ENCODE measurements at regions not wholly inside any gene's neighbourhood (a gene's known extent, or its start where the extent isn't known, plus 50 kb on each side); places are given as distances from the start of the nearest gene placed in this dataset.

- TF ChIP-seq CTCF (IDR thresholded peaks at IDR 0.05) (no peak), POLR2A (IDR thresholded peaks at IDR 0.05) (no peak)
- Histone ChIP-seq H3K9me3 (no peaks in the 10 kb centered on the region), H3K27me3 (no peaks in the 10 kb centered on the region), H3K27ac (no peak overlapping the region), H3K4me3 (no peak overlapping the region), H3K4me1 (no peaks in the 10 kb centered on the region), H3K36me3 (replicated peaks in 1 of 2; ENCODE audit: insufficient read depth in 1 of 2, low read depth in 2 of 2) (no peaks in the 10 kb centered on the region)
- intact Hi-C loops (cut with DNase I): no loop called here
- no peak for DNase-seq
- ATAC-seq: no peak
Observed at GRCh38 chr11:90947930-90948329, 725.1 kb upstream of the CHORDC1 start.

GRCh38 chr11:90930252-90930651, 707.4 kb upstream of the CHORDC1 start:
- intact Hi-C loops (cut with DNase I): no loop called here
- no peak for ATAC-seq
- 29 to 61% methylated on average over 1 of the region's 1 CpG for WGBS, 2 donors

GRCh38 chr11:90919332-90919731, 696.5 kb upstream of the CHORDC1 start:
- Histone ChIP-seq H3K9me3 (no peaks in the 10 kb centered on the region), H3K27ac (no peak overlapping the region), H3K4me1 (no peaks in the 10 kb centered on the region), H3K27me3 (no peaks in the 10 kb centered on the region), H3K4me3 (no peak overlapping the region), H3K36me3 (replicated peaks in 1 of 2; ENCODE audit: insufficient read depth in 1 of 2, low read depth in 2 of 2) (no peaks in the 10 kb centered on the region)
- DNase-seq: no peak
- TF ChIP-seq POLR2A (IDR thresholded peaks at IDR 0.05): no peak
- no peak for TF ChIP-seq CTCF (IDR thresholded peaks at IDR 0.05)
- WGBS, 2 donors: 34 to 43% methylated on average over 2 of the region's 2 CpGs
- ATAC-seq: no peak
- intact Hi-C loops (cut with DNase I): no loop called here

More at GRCh38 chr11:90930252-90930651, 707.4 kb upstream of the CHORDC1 start:
- Histone ChIP-seq H3K9me3 (no peaks in the 10 kb centered on the region), H3K36me3 (replicated peaks in 1 of 2; ENCODE audit: insufficient read depth in 1 of 2, low read depth in 2 of 2) (no peaks in the 10 kb centered on the region), H3K4me3 (no peak overlapping the region), H3K4me1 (no peaks in the 10 kb centered on the region), H3K27me3 (no peaks in the 10 kb centered on the region), H3K27ac (no peak overlapping the region)
- TF ChIP-seq POLR2A (IDR thresholded peaks at IDR 0.05): no peak
- no peak for TF ChIP-seq CTCF (IDR thresholded peaks at IDR 0.05)
- no peak for DNase-seq

- no peaks in the 10 kb centered on the region for H3K4me1 ChIP-seq
- ATAC-seq (no peak), DNase-seq (no peak)
- no peak overlapping the region for H3K4me3 ChIP-seq
- H3K36me3 ChIP-seq (replicated peaks in 1 of 2; ENCODE audit: insufficient read depth in 1 of 2, low read depth in 2 of 2): no peaks in the 10 kb centered on the region
- TF ChIP-seq CTCF (IDR thresholded peaks at IDR 0.05) (no peak), POLR2A (IDR thresholded peaks at IDR 0.05) (no peak)
- no peaks in the 10 kb centered on the region for H3K27me3 ChIP-seq
- H3K9me3 ChIP-seq: no peaks in the 10 kb centered on the region
- H3K27ac ChIP-seq: no peak overlapping the region
- intact Hi-C loops (cut with DNase I): no loop called here
Observed at GRCh38 chr11:90916706-90917105, 693.9 kb upstream of the CHORDC1 start.

GRCh38 chr11:90913131-90913668, 690.4 kb upstream of the CHORDC1 start:
- 55 to 58% methylated on average over 2 of the region's 2 CpGs for WGBS, 2 donors
- intact Hi-C loops (cut with DNase I): no loop called here
- no peak for ATAC-seq
- Histone ChIP-seq H3K36me3 (replicated peaks in 1 of 2; ENCODE audit: insufficient read depth in 1 of 2, low read depth in 2 of 2) (no peaks in the 10 kb centered on the region), H3K27me3 (no peaks in the 10 kb centered on the region), H3K4me3 (no peak overlapping the region), H3K27ac (no peak overlapping the region), H3K4me1 (no peaks in the 10 kb centered on the region), H3K9me3 (no peaks in the 10 kb centered on the region)
- no peak for TF ChIP-seq POLR2A (IDR thresholded peaks at IDR 0.05)
- no peak for TF ChIP-seq CTCF (IDR thresholded peaks at IDR 0.05)
- no peak for DNase-seq

Measured in body of pancreas (tissue), 4 donors.